ES-I3 (cell line): ENCODE measurements at regions not wholly inside any gene's neighbourhood (a gene's known extent, or its start where the extent isn't known, plus 50 kb on each side); places are given as distances from the start of the nearest gene placed in this dataset.

Experiments
- H3K36me3 ChIP-seq: 2 replicates; pipeline ENCODE4 v1.6.1; 2013; ENCODE audit warnings: mild to moderate bottlenecking, low read length, control low read depth, moderate library complexity; ENCODE audit not compliant: insufficient read depth
- H3K4me1 ChIP-seq: 2 replicates; pipeline ENCODE4 v1.6.1; 2013; ENCODE audit warnings: mild to moderate bottlenecking, control low read depth, low read length; ENCODE audit not compliant: insufficient read depth
- H3K9ac ChIP-seq: 2 replicates; pipeline ENCODE4 v1.6.1; 2013; ENCODE audit warnings: low read depth, mild to moderate bottlenecking, low read length, moderate library complexity
- H3K9me3 ChIP-seq: 2 replicates; pipeline ENCODE4 v1.6.1; 2013; ENCODE audit warnings: mild to moderate bottlenecking, low read length, moderate library complexity; ENCODE audit not compliant: control insufficient read depth, insufficient read depth

DNA sequence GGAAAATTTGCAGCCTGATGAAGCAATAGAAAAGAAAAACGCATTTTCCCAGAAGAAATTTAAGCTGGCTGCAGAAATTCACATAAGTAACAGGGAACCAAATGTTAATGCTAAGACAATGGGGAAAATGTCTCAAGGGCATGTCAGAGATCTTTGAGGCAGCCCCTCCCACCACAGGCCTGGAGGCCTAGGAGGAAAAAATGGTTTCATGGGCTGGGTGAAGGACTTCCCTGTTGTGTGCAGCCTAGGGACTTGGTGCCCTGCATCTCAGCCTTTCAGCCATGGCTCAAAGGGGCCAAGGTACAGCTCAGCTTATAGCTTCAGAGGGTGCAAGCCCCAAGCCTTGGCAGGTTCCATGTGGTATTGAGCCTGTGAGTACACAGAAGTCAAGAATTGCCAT, 476.1 kb upstream of the DPP6 start:
- no peak overlapping the region for H3K9ac ChIP-seq
- H3K9me3 ChIP-seq, result peaks cover 8% of the 10 kb centered on the region; the same call in 1 of the 2 replicates
- H3K4me1 ChIP-seq, result no peaks in the 10 kb centered on the region
- no peaks in the 10 kb centered on the region for H3K36me3 ChIP-seq

DNA sequence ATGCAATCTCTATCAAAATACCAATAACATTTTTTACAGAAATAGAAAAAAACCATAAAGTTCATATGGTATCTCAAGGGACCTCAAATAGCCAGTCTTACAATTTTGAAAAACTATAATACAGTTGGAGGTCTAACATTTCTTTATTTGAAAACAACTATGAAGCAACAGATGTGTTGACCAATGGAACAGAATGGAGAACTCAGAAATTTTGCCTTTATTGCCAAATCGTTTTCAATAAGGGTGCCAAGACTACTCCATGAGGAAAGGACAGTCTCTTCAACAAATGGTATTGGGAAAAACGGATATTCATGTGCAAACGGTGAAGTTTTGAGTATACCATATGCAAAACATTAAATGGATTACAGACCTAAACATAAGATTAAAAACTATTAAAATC, 470.8 kb upstream of the DPP6 start:
- no peaks in the 10 kb centered on the region for H3K4me1 ChIP-seq
- no peaks in the 10 kb centered on the region for H3K36me3 ChIP-seq
- no peaks in the 10 kb centered on the region for H3K9me3 ChIP-seq
- H3K9ac ChIP-seq, result no peak overlapping the region

DNA sequence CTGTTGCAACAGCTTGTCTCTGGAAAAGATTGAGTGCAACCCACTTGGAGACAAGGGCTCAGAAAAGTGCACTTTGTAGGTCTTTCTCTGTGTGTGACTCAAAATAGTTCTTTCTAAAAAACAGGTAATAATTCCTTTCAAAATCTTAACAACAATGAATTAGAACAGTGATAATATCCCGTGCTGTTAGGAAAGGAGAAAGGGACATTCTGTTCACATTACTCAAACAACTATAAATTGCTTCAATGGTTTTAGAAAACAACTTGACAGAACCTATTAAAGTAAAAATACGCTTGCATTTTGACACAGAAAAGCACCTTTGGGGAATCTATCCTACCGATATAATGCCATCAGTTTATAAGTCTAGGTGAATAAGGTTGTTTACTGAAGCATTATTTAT, 468.1 kb upstream of the DPP6 start:
- Histone ChIP-seq H3K9me3 (no peaks in the 10 kb centered on the region), H3K4me1 (no peaks in the 10 kb centered on the region), H3K9ac (no peak overlapping the region), H3K36me3 (no peaks in the 10 kb centered on the region)

DNA sequence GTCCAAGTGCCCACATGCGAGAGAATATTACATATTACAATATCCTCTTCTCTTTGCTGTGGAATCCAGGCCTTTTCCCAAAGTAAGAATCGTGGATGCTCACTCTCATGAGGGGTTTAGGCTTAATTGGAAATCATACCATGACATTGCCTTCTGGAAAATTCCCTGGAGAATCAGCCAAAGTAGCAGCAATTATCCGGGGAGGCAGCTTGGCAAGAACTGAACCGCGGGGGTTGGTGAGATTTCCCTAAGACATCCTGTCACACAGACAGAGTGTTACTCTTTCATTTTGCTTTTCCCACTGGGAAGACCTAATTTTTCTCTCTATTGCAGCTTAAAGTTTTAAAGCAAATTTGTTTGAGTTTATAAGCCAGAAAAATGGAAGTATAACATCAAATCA, 463.6 kb upstream of the DPP6 start:
- Histone ChIP-seq H3K9ac (no peak overlapping the region), H3K36me3 (no peaks in the 10 kb centered on the region), H3K9me3 (no peaks in the 10 kb centered on the region), H3K4me1 (no peaks in the 10 kb centered on the region)

DNA sequence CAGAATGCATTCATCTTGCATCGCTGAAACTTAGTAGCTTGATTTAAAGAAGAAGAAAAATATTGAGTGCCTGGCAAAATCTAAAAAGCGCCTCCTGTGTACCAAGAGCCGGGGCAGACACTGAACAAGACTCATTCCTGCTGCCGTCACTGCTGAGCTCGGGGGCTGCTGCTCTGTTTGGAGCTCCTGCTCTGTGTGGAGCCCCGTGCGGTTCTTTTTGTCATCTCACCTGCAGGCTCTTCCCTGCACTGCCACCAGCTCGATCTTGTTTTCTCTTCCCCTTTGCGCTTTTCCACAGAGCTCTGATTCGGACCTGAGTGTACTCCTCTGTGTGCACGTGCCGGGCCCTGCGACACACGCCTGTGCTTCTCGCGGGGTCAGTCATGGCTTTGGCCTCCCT, 462.1 kb upstream of the DPP6 start:
- no peaks in the 10 kb centered on the region for H3K9me3 ChIP-seq

DNA sequence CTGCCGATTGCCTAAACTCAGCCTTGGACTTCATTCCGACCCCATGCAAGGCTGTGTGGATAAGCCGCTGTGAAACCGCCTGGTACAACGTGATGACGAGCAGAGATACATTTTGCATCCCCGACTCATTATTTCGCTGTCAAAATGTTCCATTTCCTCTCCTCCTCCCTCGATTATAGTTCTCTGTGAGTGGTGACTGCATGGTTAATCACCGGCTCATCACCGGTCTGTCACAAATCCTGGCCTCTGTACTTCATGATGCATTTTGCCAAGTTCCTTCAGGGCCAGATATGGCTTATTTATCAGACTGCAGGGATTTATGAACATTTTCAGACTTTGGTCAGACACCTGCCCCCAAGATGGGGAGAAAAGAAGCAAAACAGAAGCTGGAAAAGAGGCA, 461.6 kb upstream of the DPP6 start:
- Histone ChIP-seq H3K4me1 (no peaks in the 10 kb centered on the region), H3K9me3 (no peaks in the 10 kb centered on the region), H3K36me3 (no peaks in the 10 kb centered on the region), H3K9ac (no peak overlapping the region)

More for the DNA sequence above, 462.1 kb upstream of the DPP6 start:
- Histone ChIP-seq H3K36me3 (no peaks in the 10 kb centered on the region), H3K4me1 (no peaks in the 10 kb centered on the region), H3K9ac (no peak overlapping the region)

DNA sequence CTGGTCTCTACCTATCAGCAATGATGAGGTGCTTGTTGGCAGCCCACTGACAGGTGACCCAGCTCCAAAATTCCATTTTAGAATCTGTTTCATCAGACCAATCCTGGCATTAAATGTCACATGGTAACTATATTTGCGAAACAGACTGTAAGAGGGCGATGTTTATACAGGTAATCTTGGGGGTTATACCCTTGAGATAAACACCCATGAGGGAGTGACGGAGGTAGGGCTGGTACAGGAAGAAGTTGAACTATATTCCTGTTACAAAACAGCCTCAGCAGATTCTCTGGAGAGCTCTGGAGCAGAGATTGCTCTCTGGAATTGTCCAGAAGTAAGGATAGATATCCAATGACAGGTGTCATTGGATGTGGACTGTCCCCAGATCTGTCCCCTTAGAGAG, 444.8 kb upstream of the DPP6 start:
- Histone ChIP-seq H3K4me1 (no peaks in the 10 kb centered on the region), H3K9ac (no peak overlapping the region), H3K36me3 (no peaks in the 10 kb centered on the region), H3K9me3 (no peaks in the 10 kb centered on the region)

DNA sequence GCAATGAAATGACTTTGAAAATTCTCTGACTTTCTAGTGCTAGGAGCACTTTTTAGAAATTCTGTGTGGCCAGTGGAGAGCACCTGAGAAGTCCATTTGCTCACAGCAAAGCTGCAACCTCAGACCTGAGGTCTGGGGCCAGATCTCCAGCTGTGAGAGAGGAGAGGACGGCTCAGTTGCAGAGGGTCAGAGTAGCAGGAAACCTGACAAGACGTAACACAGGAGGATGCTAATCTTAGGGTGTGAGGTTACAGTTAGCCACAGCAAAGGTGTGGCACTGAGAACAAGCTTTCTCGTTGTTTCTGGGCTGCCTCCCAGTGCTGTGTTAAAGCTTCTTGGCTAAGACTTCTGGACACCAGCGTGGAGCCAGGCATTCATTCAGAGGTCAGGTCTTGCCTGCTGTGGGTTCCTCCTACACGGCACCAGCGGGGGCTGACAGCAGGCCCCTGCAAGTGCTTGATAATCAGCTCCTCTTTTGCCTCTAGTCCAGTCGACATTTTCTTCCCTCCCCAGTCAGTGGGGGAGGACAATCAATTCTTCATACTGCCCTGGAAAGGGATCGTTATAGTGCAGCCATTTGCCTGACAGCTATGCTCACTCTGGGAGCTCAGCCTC, 435.4 kb upstream of the DPP6 start:
- no peaks in the 10 kb centered on the region for H3K9me3 ChIP-seq
- no peaks in the 10 kb centered on the region for H3K4me1 ChIP-seq
- H3K36me3 ChIP-seq, result no peaks in the 10 kb centered on the region
- no peak overlapping the region for H3K9ac ChIP-seq

DNA sequence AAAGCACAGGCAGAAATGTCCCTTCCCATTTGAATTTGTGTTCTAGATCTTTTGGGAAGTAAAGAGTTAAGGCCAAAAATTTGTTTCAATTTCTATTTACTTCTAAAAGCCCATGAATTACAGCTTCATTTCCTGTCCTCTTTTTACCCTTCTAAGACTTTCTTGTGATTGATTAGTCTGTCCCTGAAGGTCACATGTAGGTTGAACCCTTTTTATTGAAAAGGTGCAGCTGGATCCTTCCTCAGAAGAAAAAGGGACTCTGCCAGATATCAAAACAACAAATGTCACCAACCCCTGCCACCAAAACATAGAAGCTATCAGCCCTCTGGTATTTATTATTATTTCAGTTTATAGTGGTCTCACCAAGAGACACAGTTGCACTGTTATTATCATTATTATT, 424.9 kb upstream of the DPP6 start:
- no peak overlapping the region for H3K9ac ChIP-seq
- H3K4me1 ChIP-seq, result no peaks in the 10 kb centered on the region
- no peaks in the 10 kb centered on the region for H3K36me3 ChIP-seq
- H3K9me3 ChIP-seq, result no peaks in the 10 kb centered on the region

DNA sequence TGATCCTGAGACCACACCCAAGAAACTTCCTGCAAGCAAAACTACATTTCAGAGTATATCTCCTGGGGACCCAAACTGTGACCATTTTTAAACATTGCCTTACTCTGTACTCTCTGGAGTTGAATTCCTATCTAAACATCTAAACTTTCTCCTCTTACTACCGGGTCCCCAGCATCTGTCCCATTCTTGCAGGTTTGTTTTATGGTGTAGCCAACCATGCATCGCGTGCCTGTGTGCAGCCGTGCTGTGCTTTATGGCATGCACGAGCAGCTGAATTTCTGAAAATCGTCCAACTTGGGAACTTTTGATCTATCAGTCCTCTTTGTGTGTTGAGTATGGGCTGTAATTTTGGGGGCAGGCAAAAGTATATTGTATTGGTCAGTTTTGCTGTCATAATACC, 423.8 kb upstream of the DPP6 start:
- no peaks in the 10 kb centered on the region for H3K9me3 ChIP-seq
- no peaks in the 10 kb centered on the region for H3K36me3 ChIP-seq
- no peaks in the 10 kb centered on the region for H3K4me1 ChIP-seq
- no peak overlapping the region for H3K9ac ChIP-seq

DNA sequence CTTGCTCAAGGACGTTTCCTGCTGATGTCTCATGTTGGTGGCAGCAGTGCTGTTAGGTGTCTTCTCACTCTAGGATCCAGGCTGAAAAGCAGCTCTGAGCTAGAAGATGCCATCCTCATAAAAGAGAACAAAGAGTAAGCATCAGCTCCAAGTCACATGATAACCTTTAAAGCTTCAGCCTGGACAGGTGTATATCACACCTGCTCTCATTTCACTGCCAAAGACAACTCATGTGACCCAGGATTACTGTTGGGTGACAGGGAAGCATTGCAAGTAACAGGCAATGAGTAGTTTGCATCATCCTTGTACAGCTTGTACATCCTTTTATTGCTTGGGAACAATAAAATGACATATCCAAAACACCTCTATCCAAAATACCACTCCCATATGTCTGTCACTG, 423.4 kb upstream of the DPP6 start:
- H3K36me3 ChIP-seq, result no peaks in the 10 kb centered on the region
- no peaks in the 10 kb centered on the region for H3K4me1 ChIP-seq
- H3K9me3 ChIP-seq, result no peaks in the 10 kb centered on the region
- no peak overlapping the region for H3K9ac ChIP-seq

DNA sequence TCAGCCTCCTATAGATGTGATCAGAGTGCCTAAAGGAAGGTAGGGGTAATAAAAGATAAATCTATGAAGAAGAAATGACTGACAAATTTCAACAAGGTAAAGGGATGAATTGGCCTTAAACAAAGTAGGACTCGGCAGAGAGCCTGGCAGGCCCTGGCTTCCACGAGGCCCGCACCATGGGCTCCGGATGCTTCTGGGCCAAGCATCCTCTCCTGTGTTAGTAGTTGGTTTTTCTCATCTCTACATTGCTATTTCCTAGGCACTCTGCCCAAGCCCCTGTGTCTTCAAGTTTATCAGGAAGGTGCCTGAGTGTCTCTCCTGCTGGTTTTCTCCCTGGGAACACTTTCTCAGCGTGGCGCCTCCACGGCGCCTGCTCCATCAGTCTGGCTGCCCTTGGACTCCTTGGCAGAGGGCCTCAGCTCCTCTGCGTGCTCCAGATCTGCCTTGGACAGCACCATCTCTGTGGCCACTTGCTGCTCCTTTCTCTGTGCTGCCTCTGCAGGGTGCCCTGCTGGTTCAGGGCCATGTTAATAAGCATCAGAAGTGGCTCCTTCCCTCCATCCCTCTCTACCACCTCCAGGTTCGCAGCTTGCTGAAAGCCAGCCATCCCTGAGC, 413.3 kb upstream of the DPP6 start:
- Histone ChIP-seq H3K36me3 (no peaks in the 10 kb centered on the region), H3K9ac (no peak overlapping the region), H3K4me1 (no peaks in the 10 kb centered on the region), H3K9me3 (no peaks in the 10 kb centered on the region)

DNA sequence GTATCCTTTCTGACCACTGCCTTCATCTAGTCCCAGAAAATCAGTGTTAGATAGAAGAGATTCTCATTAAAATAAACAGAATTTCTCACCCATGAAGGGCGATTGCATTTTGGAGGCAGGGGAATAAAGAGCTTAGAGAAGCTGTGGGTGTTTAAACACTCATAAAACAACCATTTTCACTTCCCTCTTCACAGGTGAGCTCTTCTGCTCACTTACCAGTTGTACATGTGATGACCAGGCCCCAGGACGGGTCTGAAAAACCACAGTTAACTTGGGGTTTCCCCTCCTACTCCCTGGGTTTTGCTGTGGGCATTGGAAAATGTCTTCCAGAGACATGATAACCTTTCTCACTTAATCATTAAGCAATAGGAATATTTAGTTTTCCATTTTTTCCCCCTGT, 411.6 kb upstream of the DPP6 start:
- no peaks in the 10 kb centered on the region for H3K9me3 ChIP-seq
- H3K36me3 ChIP-seq, result no peaks in the 10 kb centered on the region
- H3K4me1 ChIP-seq, result no peaks in the 10 kb centered on the region
- no peak overlapping the region for H3K9ac ChIP-seq

DNA sequence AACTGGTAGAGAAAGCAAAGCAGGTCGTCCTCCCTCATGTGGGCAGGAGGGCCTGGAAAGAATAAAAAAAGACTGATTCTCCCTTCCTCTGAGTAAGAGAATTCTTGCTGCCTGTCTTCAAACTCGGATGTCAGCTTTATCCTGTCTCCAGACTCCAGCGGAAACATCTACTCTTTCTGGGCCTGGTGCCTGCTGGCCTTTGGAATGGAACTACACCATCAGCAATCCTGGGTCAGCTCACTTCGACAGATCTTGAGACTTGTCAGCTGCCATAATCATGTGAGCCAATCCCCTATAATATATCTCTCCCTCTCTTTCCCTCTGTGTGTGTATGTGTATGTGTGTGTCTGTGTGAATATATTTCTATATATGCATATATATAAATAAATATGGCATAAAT, 411.0 kb upstream of the DPP6 start:
- Histone ChIP-seq H3K36me3 (no peaks in the 10 kb centered on the region), H3K4me1 (no peaks in the 10 kb centered on the region), H3K9ac (no peak overlapping the region), H3K9me3 (no peaks in the 10 kb centered on the region)

DNA sequence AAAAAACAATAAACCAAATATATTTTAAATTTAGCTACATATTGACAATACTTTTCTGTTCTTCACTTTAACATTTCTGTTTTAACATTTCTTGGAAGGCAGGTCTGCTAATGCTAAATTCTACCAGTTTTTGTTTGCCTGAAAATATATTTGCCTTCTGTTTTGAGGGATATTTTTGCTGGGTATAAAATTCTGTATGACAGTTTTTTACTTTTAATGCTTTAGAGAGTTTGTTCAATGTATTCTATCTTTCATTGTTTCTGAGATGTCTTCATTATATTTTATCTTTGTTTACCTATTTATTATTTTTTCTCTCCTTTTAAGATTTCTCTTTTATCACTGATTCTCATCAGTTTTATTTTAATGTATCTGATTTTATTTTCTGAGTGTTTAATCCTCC, 409.2 kb upstream of the DPP6 start:
- no peaks in the 10 kb centered on the region for H3K36me3 ChIP-seq
- H3K9me3 ChIP-seq, result no peaks in the 10 kb centered on the region
- no peak overlapping the region for H3K9ac ChIP-seq
- no peaks in the 10 kb centered on the region for H3K4me1 ChIP-seq
